Fibroblast of skin of back (primary cell): ENCODE measurements at regions not wholly inside any gene's neighbourhood (a gene's known extent, or its start where the extent isn't known, plus 50 kb on each side); places are given as distances from the start of the nearest gene placed in this dataset.
A peak's percentile ranks its signal among the peaks of the same experiment; 100 is the strongest.

Experiments
- DNase-seq: peaks from one replicate; pipeline ENCODE4 v3.0.0-alpha.2; 2013

DNA sequence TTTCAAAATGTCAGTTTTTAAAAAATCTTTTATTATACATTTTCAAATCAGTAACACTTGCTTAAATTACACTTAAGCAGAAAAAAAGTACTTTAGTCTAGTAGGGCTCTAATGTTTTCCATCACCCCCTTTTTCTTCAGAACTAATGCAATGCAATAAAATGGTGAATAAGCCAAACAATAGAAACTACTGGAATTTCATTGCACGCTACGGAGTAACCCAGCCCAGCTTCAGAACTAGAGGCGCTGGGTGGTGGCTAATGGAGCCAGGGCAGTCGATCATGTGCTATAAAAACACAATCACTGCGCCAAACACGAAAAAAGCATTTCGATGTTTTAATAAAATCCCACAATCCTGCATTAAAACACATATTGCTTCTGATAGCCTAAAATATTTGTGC is 59.9 kb upstream of the ODAD2 start:
- DNase-seq, result no peak

DNA sequence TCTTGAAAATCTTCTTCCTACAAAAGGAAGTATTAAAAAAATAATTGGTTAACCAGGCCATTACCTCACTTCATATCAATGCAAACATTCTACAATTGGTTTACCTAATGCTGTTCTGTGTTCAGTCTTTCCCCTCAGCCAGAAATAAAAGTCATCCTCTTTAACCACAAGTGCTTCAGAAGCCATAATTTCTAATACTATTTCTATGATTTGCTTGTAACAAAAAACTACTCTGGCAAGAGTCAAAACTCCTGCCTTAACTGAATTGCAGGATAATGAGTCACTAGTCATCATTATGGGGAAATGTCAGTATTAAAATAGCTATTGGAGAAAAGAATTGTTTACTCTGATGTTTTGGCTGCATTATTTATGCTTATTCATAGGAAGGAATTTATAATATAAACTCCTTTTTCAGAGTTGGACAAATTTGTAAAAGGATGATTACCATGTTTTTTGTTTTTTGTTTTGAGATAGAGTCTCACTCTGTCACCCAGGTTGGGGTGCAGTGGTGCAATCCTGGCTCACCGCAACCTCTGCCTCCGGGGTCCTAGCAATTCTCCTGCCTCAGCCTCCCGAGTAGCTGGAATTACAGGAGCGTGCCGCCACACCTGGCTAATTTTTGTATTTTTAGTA is 55.5 kb upstream of the ODAD2 start:
- peak; percentile 88 for DNase-seq

GRCh38 chr10:28049286-28049685 is 50.4 kb upstream of the ODAD2 start:
- DNase-seq, result no peak
